ENCODE measurements at regions not wholly inside any gene's neighbourhood (a gene's known extent, or its start where the extent isn't known, plus 50 kb on each side); places are given as distances from the start of the nearest gene placed in this dataset.

DNA sequence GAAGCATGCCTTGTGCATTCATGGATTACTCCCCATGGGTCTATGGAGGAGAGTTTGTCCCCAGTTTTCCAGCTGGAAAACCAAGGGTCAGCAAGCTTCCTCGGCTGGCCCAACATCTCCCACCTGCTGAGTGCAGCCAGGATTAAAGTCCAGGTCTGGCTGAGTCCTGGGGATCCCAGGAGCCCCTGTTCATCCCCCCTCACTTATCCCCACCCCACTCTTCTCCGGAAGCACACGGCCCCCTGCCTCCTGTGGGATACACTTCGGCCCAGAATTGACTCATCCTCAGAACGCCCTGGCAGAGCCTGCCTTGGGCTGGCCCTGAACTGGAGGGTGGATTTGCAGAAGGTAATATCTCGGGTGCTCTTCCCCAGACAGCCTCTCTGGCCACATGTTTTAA, 276.1 kb downstream of the NPHP4 start:
- DNase-seq (ENCODE audit: low spot score): no peak

DNA sequence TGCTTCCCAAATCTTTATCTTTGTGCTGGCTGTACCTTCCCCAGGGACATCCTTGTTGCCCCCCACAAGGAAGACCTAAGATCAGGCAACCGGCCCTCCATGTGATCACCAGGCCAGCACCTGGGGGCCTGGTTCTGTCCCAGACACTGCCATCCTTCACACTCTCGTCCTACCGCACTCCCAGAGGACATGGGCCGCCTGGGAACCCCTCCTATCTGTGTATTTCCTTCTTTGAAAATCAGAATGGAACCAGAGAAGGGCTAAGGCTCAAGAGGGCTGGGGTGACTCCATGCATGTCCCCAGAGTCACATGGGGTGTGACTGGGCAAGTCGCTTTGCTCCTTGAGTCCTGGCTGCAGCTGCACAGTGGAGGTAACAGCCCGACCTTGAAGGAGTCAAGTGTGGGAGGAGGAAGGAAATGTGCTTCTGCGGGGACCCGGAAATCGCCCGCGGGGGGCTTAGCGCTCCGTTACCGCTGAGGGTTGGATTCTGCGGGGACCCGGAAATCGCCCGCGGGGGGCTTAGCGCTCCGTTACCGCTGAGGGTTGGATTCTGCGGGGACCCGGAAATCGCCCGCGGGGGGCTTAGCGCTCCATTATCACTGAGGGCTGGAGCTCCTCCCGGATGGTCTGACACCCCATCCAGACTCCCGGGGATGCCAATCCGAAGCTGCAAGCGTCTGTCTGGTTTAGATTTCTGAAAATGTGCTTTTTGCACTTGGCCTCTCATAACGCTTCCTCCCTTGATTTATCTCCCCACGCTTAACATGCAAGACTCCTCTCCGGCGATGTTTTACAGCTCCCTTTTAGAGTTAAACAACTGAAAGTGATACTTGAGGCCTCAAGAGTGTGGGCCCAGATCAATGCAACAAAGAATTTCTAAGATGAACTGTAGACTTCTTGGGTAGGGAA, 278.9 kb downstream of the NPHP4 start:
- no peak for DNase-seq (ENCODE audit: low spot score)

DNA sequence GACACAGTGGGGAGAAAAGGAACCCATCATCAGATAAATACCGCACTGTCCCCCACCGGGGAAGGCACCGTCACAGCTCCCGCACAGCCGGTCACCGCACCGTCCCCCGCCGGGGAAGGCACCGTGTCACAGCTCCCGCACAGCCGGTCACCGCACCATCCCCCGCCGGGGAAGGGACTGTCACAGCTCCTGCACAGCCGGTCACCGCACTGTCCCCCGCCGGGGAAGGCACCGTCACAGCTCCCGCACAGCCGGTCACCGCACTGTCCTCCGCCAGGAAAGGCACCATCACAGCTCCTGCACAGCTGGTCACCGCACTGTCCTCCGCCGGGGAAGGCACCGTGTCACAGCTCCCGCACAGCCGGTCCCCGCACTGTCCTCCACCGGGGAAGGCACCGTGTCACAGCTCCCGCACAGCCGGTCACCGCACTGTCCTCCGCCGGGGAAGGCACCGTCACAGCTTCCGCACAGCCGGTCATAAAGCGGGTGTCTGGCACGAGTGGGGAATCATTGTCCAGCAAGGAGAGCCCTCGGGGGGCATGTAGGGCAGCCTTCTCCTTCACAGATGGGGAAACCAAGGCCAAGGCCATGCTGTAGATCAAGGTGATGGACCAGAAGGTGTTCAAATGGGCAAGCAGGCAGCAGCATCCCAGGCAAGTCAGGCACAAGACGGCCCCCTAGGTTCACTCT, 280.1 kb downstream of the NPHP4 start:
- no peak for DNase-seq (ENCODE audit: low spot score)

DNA sequence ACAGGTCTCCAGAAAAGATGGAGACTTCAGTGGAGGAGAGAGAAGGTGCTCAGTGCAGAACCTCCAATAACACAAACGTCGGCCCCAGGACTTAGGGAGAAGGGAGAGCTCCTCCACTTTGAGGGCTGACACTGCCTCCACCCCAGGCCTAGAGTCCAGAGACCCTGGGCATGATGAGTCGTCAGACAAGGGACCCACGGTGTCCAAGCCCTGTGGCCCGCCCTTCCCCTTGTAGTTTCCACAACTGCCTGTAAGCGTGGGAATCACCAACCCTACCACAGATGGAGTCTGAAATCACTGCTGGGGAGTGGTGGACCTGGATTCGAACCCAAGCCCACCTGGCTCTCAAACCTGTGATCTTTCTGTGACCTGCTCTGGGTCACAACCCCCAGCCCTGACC, 281.1 kb downstream of the NPHP4 start:
- DNase-seq (ENCODE audit: low spot score): no peak

DNA sequence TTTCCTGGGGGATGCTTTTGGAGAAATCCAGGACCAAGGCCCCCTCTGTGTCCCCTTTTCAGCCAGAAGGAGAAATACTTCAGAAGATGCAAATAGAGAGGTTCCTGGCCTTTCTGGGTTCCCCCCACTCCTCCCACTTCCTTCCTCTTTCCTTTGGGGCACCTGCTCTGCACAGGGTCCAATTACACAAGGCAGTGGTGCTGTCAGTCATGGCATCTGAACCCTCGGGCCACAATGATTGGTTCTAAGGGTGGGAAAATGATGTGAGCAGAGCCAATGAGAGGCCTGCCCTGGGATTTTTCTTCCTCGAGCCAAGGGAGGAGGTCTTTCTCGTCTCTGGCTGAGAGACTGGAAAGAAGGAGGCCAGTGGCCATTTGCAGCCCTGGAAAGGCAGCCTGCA, 282.2 kb downstream of the NPHP4 start:
- no peak for DNase-seq (ENCODE audit: low spot score)

DNA sequence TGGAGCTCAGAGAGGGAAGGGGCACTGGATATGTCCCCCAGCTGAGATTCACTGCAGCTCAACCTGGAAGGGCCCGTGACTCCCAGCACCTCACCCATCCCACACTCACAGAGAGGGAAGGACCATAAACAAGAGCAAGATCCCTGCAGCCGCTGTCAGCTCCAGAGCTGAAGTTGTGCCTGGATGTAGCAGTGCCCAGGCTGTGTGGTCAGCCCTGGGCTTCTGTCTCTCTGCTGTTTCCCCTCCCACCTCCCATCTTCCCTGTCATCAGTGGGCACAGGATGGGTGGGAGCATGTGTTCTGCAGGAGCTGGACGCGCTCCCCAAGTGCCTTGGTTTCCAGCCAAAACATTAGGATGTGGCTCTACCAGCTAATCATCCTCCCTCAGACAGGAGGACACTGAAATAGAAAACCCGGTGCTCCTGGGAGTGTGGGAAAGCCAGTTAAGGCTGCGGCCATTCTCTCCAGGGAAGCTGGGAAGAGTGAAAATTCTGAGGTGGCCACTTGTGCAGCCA, 282.7 kb downstream of the NPHP4 start:
- no peak for DNase-seq (ENCODE audit: low spot score)

DNA sequence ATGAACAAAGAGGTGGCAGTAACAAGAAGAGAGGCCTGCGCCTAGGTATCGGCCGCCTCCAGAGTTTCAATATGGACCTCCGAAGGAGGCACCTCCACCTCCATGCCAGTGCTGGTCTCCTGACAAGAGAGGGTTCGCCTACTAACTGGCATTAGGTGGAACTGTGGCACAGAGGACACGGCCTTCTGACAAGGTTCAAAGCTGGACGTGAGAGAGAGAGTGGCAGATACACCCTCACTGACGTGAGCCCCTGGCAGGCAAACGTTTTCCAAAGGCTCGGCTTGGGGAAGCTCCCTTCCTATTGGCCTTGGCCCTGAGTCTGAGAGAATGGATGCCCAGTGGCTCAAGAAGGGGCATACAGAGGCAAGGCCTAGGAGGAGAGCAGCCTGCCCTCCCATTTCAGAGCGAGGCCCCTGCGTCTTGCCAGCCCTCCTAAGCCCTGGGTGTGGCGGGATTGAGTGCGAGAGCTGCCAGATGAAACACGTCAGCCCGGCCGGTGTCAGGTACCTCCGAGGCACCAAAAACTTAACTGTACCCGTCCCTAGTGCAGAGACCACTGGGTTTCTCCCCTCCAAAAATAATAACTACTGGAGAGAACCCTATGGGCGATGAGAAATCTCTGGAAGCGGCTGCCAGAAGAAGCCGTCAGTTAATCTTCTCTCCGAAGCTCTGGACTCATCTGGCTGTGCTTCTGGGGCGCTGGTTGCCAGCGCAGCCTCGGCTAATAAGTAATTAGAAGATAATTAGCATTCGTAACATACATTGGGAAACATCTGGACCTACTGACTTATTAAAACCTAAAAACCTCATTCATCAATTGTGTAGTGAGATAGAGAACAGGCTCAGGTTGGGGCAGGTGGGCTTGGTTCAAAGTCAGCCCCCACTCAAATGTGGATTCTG, 283.6 kb downstream of the NPHP4 start:
- DNase-seq (ENCODE audit: low spot score): no peak

DNA sequence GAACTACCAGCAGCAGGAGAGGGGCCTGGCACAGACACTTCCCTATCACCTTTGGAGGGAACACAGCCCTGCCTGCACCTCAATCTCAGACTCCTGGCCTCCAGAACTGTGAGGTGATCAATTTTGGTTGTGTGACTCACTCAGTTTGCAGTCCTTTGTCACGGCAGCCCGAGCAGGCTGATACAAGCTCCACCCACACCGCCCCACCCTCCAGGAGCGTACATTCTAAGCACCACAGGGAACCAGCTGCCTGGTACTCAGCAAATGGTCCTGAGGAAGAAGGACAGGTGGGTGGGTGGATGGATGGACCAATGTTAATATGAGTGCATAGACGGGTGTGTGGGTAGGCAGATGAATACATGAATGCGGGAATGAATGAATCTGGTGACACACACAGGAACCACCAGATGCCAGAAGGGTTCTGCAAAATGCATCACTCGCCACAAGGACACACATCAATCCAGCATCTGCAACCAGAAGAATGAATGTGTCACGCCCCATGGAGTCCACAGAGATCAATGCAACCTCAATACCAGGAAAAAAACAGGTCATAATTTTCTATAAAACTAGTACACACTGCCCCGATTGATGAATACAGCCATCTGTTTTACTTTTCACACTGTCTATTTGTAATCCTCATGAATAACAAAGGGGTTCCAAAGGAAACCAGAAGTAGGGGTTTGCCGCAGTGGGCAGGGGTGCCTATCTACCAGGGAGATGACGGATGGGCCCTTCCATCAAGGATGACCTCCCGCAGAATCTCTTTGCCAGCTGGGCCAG, 284.5 kb downstream of the NPHP4 start:
- DNase-seq (ENCODE audit: low spot score): no peak

DNA sequence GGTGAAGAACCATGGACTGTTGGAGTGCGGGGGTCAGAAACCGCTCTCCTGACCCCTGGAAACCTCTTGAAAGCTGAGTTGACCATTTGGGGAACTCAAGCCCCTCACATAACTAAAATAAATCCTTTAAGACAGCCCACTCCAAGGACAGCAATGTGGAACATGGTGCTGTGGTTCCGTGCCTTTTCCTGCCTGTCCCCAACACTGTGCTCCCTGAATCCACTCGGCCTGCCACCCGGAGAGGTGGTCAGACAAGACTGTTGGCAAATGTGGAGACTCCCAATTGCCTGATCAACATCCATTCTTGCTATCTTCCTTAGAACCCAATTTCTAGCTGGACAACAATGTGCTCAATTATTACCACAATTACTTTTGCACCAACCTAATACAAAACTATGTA, 286.0 kb downstream of the NPHP4 start:
- DNase-seq (ENCODE audit: low spot score): no peak

DNA sequence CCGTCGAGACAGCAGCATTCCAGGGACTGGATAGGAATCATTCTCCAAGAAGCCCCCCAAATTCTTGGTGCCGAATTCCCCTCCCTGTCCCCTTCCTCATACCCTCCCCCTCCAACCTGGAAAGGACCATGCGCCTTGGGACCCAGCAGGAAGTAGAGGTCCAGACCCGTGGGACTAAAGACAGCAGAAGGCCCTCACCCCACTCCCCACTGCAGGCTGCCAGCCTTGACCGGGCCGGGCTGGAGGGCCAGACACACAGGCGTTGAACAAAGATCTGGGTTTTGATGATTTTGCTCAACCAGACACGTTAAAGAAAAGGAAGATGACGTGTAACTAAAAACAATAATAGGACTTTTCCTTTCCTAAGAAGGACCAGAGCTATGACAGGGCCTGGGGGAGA, 286.5 kb downstream of the NPHP4 start:
- DNase-seq (ENCODE audit: low spot score): no peak

DNA sequence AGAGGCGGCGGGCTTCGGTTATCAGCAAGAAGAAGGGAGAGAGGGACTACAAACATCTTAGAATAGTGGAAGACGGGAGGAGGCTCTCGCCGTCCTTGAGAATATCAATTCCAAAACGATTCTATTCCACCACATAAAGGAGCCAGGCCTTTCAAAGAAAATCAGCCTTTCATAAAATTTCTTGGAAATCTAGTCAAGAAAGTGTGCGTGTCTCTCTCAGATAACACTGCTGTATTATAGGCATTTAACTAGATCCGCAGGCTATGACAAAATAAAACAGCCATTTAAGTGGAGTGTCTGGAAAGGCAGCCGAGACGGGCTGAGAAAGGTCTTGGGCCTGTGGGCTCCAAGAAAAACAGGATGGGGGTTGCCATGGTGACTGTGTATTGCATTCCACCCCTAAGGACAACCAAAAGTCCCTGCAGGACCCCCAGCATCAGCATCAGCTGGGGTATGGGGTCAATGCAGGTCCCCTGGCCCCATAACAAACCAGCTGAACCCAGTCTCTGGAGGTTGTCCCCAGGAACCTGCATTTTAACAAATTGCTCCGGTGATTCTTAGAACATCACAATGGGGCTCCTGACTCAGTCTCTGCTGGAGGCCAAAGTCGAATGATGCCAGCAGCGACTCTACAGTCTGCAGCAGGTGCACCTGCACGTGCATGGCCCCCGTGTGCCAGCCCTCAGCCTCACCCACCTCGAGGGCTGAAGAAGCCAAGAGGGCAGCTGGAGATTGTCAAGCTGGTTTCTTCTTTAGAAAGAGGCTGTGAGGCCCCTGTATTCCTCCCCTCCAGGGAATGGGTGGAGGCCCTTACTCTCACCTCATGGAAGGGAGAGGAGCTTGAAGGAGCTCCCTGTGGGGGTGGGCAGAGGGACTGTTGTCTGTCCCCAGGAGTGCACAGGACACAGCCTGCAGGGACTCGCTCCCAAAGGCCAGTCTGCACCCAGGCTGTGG, 287.4 kb downstream of the NPHP4 start:
- no peak for DNase-seq (ENCODE audit: low spot score)

DNA sequence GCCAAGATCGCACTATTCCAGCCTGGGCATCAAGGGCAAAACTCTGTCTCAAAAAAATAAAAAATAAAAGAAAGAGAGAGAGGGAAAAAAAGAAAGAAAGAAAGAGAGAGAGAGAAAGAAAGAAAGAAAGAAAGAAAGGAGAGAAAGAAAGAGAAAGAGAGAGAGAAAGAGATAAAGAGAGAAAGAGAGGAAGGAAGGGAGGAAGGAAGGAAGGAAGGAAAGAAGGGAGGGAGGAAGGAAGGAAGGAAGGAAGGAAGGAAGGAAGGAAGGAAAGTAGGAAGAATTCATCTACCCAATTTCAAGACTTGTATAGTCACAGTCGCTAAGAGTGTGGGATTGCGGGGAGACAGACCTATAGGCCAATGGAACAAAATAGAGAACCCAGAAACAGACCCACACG, 290.6 kb downstream of the NPHP4 start:
- no peak for DNase-seq (ENCODE audit: low spot score)

DNA sequence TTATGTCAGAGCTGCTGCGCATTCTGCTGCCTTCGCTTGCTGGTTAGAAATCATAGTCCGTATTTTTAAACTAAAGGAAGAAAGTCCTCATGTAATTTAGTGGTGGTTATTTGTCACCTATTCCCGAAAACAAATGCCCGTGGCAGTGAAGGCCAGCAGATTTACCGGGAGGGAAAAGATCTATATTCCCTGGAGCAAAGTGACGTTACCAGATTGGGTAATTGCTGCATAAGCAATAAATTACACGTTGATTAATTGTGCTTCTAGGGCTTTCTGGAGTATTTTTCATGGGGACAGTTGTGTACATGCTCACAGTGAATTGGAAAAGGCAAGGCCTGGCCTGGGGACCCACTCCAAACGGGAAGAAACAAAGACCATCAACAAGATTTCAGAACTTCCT, 298.7 kb downstream of the NPHP4 start:
- no peak for DNase-seq (ENCODE audit: low spot score)

DNA sequence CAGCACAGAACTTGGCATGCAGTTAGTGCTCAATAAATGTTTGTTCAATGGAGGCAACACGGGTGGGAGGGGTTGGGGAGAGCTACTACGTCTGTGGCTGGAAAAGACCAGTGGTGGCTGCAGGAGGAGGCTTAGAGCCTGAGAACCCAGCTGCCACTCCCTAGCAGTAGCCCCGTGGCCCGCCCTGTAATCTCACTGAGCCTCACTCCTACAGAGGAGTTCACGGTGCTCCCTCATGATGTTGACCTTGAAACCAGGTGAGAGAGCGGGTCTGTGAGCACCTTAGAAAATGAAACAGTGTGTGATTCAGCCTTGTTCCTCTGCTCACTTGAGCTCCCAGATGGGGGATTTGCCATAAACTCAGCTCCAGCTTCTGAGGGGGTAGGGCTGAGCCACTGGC, 299.6 kb downstream of the NPHP4 start:
- DNase-seq (ENCODE audit: low spot score): no peak

DNA sequence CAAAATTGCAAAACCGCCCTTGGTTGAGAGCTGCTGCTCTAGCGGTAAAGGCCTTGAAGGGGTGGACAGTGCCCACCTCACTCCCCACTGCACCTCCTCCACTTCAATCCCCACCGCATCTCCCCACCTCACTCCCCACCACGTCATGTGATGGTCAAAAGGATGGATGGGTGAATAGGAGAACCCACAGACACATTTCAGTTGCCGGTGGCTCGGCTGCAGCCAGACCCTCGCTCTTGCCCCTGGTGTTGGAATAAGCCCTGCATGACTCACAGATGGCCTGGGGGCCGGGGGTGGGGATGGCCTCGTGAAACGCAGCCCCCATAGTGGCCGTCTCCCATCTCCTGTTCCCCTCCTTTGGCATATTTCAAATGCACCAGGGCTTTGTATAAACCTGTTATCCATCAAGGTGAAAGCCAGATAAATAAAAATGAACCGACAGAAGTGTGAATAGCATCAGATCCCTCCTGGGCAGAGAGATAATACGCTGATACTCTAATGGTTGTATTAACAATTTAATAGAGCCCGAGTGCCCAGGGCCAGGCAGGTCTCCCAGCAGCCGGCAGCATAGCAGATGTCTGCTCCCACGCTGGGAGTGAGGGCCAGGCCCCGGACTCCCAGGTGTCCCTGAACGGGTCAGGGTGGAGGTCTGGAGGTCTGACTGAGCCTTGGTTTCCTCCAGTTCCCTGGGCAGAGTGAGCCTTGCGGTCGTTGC, 300.3 kb downstream of the NPHP4 start:
- DNase-seq (ENCODE audit: low spot score): no peak

DNA sequence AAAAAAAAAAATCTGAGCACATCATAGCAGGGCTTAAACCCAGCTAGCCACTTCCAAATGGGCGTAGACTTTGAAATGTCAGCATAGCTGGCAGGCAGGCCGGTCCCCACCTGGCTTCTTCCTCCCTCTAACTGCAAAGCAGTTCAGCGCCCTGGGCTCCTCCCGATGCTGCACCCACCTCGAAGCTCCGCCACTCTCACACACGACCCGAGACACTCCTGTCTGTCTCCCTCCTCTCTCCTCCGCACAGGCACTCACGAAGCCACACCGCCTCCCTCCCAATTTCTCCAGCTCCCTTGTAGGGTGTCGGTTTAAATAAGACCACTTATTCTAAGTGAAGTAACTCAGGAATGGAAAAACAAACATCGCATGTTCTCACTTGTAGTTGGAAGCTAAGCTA, 301.3 kb downstream of the NPHP4 start:
- DNase-seq (ENCODE audit: low spot score): no peak

DNA sequence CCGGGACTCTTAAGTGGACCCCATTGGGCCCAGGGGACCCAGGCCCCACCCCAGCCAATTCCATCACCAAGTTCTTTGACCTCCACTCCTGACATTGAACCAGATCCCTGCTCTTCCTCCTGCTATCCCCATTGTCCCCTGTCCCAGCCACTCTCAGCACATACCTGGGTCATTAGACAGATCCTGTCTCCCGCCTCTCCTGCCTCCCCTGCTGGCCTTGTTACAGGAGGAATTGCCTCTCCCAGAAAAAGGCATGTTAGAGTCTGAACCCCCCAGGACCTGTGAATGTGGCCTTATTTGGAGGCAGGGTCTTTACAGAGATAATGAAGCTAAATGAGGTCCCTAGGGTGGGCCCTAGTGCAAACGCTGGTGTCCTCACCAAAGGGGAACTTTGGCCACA, 301.9 kb downstream of the NPHP4 start:
- no peak for DNase-seq (ENCODE audit: low spot score)

DNA sequence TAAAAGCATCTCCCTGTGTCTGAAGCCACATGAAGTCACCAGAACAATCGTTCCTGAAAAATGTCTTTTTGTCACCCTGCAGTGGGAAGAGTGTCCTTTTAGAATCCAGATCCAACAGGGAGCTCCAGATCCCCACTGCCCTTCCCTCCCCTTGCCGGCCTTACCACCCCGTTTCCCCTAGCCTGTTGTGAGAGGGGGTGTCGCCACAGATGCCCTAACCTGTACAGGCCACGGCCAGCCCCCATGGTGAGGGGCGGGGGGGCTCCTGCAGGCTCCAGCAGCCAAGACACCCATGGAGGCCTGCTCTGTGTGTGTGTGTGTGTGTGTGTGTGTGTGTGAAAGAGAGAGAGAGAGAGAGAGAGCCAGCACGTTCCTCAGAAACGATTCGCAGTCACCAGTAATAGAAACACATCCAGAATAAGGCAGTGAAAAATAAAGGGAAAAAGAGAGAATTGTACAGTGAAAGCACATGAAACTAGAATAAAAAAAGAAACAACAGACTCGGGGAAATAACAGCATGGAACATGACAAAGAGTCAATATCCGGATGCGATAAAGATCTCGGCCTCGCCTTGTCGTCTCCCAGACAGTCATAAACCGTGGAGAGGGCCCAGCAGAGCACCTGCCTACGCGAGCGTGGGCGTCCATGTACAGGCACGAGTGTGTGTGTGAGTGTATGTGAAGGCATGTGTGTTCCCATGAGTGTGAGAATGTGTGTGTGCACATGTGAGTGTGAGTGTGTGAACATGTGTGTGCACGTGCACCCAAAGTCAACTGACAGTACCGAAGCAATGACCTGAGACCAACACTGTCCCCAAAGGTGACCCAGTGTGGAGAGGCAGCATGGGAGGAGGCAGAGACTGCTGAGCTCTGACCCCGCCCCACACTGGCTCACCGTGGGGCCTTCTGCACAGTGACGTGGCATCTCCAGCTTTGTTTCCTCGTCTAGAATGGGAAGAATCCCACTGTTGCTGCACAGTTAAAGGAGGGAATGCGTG, 303.8 kb downstream of the NPHP4 start:
- DNase-seq (ENCODE audit: low spot score): peak; percentile 69

Measured in ureter (tissue), 1 donor.